GM04504 (cell line): ENCODE measurements at regions not wholly inside any gene's neighbourhood (a gene's known extent, or its start where the extent isn't known, plus 50 kb on each side); places are given as distances from the start of the nearest gene placed in this dataset.
"Not testable (repeated sequence)": the region's sequence is repeated elsewhere in the genome, so short reads cannot be mapped to it uniquely, and the experiment has no call there.

Source experiments
- DNase-seq: peaks from one replicate; pipeline ENCODE4 v3.0.0-alpha.2; 2012; ENCODE audit warnings: low read depth

DNA sequence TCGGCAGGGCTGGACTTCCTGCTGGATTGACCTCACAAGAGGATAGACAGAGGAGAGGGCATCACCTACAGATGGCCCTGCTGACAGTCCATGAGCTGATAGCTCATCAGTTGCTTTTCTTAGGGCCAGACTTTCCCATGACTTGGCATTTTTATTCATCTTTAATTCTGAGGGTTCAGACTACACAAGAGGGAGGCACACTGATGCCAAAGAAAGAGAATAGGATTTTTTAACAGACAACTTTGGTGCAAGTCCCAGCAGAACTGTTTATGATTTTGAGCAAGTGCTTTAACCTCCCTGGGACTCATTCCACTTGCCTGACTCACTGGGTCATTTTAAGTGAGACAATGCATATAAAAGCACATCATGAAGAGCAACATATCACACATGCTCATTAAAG is 299.2 kb downstream of the INSIG2 start:
- peak; percentile 74 for DNase-seq

DNA sequence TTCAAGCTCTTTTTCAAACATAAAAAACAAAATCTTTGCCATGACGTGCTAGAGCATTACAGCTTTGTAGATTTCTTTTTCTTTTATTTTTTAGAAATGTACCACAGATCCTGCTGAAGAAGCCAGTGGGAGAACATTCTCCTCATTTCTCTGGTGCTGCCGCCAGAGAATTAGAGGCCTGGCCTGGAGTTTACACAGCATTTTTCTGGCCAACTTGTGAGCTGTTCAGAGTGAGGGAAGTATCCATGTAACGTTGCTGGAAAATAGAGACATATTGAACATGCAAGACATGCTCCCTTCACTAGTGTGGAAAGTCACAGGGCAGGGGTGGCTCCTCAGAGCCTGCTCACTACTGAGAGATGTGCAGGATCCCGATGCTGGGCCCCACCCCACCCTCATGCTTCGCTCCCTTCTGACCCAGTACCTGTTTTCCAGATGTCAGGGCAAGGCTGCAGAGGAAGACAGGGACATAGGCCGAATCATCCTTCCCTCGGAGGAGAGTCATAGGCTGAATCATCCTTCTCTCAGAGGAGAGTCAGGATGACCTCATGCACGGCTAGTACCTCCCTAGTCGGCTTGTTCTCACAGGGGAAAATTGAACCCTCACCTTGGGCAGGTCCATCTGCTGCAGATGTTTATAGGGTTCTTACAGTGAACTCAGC is 298.5 kb downstream of the INSIG2 start:
- DNase-seq: peak; percentile 75

DNA sequence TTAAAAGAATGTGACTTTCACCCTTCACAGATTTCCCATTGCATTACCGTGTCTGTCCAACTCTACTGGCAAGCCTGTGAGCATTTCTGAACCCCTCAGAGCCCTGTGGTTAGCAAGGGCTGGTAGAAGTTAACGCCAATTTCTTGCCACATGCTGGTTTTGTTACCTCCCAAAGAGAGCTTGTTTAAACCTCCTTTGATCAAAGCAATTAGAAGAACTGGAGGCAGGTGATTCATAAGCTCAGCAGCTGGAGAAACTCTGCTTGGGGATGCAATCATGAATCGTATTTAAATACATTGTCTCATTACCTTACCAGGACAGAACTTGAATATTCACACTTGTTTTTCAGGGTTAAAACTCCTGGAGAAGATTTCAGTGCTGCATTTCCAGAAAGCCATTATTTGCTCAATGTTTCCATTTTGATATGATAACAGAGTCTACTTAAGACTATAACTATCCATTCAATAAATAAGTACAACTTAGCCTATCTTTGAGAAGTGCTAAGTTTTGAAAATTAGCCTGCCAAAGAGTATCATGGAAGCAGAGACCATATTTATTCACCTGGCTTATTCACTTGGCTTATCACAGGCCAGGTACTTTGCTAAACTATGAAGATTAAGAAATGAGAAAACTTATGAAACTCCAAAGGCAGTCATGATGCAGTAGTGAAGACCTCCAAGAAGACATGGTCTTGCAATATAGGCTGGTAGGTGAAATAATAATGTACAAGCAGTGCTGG is 292.8 kb downstream of the INSIG2 start:
- DNase-seq: no peak

DNA sequence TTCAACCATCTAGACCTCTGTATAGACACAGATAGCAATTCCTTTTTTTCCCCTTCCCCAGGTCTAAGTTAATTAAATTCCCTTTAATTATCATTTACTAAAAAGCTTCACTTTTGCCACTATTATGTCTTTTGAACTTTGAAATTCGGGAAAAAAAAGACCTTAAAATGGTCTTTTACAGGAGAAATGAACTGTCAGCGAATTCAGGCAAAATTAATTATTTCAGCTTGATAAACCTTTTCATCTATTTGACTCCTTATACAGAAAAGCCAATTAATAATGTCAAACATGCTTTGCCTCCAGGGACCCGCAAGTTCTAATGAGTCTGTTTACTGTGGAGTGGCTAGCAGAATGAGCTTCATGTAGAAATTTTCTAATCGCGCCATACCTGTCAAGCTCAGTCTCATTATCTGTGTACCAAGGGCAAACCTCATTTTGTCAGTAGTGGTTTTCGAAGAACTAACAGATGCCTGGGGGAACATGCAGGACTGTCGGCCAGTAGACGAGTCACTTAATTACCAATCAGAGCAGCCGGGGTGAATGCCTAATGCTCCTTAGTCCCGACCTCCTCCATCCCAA is 287.7 kb downstream of the INSIG2 start:
- no peak for DNase-seq

DNA sequence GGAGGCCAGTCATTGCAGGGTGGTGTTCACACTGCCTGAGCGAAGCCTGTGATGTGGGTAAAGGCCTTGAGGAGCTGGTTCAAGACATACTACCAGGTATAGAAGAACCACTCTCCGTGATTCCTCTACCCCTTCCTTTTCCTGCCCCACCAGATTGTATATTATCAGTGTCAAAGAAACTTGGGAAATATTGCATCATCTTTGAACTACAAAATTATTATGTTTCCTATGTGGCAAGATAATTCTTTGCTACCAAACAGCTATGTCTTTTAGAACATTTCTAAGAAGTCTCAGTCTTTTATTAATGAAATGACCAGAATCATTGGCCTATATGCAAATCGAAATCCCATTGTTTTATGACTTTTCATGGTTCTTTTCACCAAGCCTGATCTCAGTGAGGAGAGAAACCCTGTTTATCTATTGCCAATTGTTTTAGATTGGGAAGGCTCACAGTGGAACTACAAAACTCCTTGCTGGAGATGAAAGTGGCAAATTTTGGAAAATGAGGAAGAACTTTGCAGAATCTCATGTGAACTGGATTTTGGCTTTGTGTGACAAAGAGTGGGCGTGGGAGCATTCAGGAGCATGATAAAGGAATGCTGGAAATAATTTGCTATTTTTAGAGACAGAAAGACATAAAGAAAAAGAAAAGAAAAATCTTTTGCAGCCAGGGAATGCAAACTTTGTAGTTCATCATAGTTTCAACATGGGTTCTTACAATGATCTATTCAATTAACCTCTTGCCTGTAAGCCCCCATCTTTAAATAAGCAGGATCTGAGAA is 286.9 kb downstream of the INSIG2 start:
- no peak for DNase-seq

DNA sequence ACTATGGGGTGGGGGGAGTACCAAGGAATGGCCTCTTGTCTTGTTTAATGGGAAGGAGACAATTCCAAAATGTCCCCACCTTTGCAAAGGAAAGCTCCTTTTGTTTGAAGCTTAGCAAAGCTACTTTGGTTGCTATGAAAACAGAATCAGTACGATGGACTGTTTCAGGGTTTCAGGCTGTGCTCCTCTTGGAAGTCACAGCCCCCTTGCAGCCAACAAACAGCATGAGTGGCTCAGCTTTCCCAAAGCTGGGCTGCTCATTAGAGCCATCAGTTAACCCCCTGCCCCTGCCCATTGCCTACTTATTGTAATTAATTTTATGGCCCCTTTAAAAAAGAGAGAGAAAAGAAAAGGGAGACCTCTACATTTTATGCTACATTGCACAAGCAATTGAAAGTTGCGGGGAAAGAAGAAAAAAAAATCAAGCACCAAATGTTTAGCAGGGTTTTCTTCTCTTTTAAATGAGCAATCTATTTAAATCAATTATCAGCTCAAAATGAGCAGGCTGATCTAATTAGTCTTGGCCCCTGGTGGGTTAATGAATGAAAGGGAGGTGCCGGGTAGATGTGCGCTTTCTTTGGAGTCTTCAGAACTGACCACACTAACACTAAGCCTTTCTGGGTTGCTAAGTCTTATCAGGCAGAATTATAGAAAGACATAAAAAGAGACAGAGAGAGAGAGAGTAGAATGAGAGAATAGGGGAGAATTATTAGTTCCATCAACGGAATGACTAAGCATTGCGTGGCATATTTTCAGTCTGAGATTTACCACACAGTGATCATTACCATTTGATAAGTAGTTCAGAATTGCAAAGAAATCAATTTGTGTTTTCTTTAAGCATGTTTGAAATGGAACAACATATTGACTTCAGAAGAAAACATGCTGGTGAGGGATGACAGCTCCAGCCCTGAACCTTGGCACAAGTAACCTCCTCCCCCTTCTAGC is 284.9 kb downstream of the INSIG2 start:
- no peak for DNase-seq

DNA sequence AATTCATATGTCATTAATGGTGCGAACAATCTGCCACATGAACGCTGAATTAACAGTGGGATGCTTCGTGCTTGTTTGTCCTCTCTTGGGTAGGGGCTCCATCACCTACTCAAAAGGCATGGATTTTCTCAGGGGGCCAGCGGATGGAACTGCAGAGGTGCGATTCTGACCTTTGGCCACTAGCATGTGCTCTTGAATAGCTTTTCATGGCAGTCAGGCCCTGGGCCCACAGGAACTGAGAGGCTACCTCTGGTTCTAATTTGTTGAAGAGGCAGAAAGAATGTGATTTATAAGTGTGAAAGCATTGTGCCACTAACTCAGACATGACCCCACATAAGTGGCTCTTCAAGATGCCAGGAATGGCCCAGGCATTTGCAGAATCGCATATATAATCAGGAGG is 283.2 kb downstream of the INSIG2 start:
- peak; percentile 38 for DNase-seq

DNA sequence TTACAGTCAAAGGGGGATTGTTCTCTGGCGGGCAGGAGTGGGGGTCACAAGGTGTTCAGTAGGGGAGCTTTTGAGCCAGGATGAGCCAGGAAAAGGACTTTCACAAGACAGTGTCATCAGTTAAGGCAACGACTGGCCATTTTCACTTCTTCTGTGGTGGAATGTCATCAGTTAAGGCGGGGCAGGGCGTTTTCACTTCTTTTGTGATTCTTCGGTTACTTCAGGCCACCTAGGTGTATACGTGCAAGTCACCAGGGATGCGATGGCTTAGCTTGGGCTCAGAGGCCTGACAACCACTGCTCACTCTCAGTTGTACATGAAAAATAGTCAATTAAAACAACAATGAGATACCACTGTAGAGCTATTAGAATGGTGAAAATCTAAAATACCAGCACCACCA is 281.2 kb downstream of the INSIG2 start:
- DNase-seq: not testable (repeated sequence)

DNA sequence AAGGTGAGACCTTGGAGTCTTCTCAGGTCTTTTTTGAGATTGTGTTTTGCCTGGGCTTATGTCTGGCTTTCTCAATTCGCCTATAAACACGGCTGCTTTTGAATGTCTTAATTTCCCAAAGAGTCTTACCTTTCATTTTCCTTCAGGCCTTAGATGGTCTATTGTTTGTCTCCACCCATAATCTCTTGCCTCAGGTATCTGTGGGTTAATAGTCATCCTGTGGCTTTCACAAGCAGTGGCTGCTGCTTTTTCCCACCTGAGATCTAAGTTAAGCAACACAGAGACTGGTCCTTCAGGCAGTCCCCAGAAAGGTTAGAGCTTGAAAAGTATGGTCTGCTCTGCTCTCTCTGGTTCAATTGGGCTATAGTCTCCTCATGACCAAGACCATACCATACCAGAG is 275.3 kb downstream of the INSIG2 start:
- DNase-seq: no peak

DNA sequence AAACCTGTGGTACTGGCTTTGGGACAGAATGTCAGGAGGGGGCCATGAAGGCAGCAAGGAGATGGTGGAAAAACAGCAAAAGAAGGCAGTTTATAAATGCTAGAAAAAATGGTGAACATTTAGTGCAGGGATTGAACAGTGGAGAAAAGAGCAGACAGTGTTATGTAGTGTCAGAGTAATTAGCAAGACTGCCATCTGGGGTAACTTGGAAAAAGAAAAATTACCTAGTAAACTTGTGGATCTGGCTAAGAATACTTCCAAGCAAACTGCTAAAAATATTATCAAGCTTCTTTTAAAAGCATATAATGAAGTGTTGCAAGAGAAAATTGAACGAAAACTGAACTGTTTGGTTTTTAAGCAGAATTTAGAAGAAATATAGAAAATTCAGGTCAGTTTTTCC is 267.8 kb downstream of the INSIG2 start:
- DNase-seq: no peak

DNA sequence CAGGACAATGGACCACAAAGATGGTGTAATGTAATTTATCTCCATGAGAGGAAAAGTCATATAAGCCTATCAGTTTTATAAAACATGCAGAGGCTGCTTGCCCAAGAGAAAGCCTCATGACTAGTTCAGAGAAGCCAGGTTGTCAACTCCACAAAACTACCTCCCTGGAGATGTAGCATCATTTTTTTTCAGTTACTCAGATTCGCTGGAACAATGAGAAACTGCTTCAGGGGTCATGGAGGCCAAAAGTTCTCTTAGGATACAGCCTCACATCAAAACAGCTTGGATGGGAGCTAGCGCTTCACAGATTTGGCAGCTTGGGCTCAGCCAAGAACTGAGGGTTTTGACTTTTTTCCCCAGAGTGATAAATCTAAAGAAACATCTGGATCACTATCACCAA is 263.5 kb downstream of the INSIG2 start:
- DNase-seq: no peak

DNA sequence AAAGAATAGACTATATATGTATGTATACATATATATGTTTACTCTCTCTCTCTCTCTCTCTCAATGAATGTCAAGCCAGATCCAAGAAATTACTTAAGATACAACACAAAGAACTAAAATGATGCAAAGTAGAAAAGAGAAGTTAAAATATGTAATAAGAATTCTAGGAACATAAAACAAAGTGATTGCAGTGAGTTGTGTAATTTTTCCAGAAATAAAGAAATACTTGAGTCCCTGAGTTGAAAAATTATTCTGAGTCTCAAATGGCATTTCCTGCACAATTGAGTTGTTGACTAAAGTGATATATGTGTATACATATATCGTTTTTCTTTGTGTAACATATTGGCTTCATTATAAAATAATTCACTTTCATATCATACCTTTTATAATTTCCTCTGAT is 262.4 kb downstream of the INSIG2 start:
- no peak for DNase-seq

DNA sequence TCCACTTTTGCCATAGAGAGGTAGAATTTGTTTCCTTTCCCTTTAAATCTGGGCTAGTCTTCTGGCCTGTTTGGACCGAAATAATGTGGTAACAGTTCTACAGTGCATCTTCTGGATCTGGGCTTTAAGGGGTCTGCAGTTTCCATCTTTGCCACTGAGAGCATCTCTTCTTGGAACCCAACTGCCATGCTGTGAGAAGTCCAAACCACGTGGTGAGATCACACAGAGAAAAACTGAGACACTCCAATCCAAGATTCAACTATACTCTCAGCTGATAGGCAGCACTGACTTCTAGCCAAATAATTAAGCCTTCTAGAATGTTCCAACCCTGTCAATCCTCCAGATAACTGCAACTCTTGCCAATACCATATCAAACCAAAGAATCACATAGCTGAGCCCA is 261.1 kb downstream of the INSIG2 start:
- no peak for DNase-seq

DNA sequence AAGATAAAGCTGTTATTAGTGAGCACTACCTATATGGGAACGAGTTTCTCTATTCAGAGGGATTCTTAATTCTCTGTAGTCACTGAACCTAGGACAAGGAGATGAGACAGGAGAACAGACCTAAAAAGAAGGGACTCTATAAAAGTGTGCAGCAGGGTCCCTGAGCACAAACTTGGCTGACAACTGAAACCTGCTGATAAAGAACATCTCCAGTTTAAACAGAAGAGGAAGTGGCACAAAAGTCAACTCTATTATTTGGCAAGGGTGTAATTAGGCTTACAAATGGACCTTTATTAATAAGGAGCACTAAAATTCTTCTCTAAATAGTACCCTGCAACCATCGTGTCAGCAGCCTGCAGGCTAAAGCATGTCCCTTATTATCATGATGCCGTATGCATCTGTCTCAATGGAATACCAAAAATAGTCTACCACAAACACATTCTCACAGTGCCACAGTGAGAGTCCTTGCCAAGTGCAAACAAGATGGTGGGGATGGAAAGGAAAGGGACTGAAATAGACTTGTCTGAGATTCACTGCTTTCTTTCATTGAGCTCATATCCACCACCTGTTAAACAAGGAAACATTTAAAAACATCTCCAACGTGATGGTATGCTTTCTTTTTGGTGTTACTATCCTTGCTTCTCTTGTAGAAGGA is 260.2 kb downstream of the INSIG2 start:
- DNase-seq: no peak

DNA sequence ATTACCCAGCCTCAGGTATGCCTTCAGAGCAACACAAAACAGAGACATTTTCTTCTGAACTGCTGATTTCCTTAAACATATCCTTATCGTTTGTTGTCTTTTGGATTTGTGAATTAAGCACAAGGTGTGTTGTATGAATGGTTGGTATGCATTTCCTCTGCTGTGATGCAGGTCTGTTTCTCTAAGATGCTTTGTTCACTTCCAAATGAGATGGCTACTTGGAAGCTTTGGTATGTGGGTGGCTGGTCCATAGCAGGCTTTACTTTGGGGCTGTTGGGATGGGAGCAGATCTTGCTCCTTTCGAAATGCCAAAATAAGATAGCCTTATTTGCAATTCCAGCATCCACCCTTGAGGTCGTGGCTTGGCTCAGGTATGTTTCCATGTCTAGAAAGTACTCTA is 257.2 kb downstream of the INSIG2 start:
- DNase-seq: no peak

DNA sequence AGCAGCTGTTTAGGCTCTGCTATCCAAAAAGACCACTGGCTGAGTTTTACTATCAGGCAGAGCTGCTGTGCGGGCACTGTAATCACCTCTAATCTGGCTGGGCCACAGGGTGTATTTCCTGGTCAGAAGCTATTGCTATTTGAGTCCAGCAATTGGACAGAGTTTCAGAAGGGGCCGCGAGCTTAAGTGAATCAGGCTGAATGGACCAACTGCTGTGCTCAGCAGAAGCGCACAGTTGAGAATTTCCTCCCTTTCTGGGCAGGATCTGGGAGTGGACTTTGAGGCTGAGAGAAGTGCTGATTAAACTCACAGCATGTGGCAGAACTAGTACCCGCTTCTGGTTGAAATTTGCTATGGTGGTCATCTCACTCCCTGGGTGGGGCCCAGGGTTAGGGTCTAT is 251.8 kb downstream of the INSIG2 start:
- DNase-seq: no peak

DNA sequence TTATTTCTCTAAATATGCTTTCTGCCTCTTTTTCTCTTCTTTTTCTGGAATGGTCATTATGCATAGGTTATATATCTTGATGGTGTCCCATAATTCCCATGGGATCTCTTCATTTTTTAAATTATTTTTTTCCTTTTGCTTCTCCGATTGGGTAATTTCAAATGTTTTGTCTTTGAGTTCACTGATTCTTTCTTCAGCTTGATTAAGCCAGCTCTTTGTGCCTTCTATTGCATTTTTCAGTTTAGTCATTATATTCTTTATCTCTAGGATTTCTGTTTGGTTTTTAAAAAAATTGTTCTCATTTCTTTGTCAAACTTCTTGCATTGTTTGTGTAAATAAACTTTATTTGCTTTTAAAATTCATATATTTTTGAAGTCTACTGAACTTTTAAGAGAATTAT is 251.1 kb downstream of the INSIG2 start:
- no peak for DNase-seq

DNA sequence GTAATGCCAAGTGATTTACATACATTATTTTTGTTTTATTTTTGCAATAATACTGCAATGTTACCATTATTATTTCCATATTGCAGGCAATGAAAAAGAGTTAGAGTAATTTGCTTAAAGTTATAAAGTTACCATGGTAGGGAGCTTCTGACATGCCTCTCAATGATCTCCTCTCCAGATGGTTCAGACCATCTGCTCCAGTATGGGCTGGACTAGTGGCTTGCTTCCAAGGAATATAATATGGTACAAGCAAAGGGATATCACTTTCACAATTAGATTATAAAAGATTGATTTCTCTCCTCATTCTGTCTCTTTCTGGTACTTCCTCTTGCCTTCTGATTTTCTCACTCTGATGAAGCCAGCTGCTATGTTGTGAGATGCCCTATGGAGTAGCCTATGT is 245.4 kb downstream of the INSIG2 start:
- DNase-seq: no peak

DNA sequence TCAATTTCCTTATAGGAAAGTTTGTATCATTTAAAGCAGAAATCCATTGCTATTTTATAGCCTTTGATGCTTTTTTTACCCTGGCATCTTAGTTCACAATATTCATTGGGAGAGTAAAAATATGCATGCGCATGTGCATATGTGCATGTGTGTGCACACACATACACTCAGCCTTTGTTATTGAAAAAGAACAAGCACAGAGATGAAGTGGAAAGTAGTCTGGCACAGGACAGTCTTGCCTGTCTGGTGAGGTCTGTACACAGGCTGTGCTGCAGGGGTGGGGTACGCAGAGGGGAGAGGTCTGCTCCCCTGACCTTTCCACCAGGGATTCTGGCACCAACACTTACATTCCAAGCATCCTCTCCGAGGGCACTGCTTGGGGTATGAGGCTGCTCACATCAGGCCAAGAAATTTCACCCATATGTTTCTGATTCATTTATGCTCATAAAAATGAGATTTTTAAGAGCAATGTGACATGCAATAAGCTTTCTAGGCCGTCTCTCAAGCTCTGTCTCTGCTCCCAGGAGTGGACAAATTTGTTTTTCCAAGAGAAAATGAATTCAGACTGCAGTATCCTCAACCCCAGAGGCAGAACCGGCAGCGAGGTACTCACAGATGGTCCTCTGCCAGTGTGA is 237.2 kb downstream of the INSIG2 start:
- DNase-seq: no peak

DNA sequence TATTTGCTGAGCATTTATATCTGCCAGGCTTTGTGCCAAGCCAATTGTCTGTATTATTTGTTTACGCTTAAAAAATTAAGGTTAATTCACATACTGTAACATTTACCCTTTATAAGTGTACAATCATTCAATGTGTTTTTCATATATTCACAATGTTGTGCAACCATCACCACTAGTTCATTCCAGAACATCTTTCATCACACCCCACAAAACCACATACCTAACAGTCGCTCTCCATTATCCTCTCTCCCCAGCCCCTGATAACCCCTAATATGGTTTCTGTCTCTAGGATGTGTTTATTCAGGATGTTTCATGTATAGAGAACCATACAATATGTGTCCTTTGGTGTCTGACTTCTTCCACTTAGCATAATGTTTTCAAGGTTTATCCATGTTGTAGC is 234.1 kb downstream of the INSIG2 start:
- DNase-seq: no peak
